GM18870 (cell line): ENCODE measurements at regions not wholly inside any gene's neighbourhood (a gene's known extent, or its start where the extent isn't known, plus 50 kb on each side); places are given as distances from the start of the nearest gene placed in this dataset.
"Not testable (repeated sequence)": the region's sequence is repeated elsewhere in the genome, so short reads cannot be mapped to it uniquely, and the experiment has no call there.

ENCODE experiments used
- ATAC-seq: cut with Tn5 transposase; IDR thresholded peaks from one replicate; pipeline ENCODE4 v1.9.1; 2021; ENCODE audit warnings: moderate library complexity; ENCODE audit not compliant: unreplicated experiment

DNA sequence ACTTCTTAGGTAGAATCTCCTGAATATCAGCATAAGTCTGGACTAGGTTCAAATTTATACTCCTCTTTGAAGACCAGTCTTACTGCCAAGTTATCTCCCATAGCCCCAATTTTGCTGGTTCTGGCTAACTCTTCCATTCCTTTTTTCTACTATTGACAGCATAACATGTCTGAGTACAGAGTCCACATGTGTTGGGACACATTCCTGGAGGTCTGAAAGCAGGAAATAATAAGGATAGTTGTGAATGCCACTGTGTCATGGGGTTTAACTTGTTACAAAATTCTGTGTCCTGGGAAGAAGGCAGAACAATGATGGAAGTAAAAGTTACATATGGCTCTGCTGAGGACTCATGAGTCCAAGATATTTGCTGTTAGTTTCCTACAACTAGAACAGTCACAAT, 57.4 kb upstream of the ZBTB20 start:
- no peak for ATAC-seq

DNA sequence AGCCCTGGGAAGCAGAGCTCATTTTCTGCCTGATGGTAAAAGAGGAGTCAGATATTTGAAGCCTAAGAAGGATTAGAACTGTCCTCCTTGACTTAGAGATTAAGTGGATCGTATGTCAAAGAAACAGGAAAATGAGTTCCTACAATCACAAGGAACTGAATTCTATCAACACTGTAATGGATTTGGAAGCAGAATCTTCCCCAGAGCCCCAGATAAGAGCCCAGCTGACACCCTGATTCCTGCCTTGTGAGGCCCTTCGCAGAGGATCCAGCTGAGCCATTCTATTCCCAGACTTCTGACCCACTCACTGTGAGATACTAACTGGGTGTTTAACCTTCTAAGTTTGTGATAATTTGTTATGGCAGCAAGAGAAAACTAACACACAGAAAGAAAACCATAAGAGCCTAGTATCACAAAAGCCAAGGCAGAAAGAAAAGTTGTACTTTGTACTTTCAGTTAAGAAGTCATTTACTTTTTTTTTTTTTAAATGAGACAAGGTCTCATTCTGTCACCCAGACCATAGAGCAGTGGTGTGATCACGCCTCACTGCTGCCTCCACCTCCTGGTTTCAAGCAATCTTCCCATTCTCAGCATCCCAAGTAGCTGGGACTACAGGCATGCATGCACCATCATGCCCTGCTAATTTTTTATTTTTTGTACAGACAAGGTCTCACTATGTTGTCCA, 61.1 kb upstream of the ZBTB20 start:
- peak; percentile 64 for ATAC-seq

DNA sequence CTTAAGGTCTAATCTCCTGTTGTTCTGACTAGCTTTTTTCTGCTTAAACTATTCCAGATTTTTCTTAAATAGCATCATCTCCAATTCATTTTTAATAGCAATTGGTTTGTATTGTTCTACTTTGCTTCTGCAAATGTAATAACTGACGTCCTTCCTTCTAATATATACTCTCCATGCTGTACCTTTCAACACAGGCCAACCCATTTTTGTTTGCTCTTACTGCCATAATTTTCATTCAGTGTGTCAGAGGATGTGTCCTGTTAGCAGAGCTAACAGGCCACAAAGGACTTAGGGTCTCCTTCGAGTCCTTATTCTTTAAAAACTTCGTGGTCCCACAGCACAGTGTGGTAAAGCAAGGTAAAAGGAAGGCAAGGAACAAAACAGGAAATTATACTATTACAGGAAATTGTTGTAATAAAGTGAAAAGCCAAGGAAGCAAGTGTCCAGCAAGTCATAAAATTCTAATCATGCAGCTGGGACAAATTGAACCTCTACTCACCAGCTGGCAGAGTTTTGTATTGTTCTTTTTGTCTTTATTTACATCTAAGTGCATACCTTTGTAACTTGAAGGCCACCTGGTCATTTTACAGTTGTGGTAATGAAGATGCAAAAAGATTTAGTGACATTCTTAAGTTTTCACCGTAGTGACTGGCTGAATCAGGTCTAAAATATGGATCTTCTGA, 64.9 kb upstream of the ZBTB20 start:
- ATAC-seq = no peak

DNA sequence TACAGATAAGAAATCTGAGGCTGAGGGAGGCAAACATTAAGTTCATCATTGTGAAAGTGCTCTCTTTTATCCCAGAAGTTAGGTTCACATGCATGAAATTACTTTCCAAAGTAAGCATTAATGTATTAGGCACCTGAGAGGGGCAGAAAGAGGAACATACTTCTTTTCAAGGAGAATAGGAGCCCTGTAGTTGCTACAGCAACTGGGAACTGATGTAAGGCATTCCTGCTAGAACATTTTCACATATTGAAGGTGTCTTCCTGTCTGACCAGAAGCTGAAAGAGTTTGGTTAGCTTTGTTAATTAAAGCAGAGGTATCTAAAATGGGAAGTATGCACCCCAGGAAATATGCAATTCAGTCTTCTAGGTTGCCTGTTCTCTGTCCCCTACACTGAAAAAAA, 65.5 kb upstream of the ZBTB20 start:
- ATAC-seq = no peak

DNA sequence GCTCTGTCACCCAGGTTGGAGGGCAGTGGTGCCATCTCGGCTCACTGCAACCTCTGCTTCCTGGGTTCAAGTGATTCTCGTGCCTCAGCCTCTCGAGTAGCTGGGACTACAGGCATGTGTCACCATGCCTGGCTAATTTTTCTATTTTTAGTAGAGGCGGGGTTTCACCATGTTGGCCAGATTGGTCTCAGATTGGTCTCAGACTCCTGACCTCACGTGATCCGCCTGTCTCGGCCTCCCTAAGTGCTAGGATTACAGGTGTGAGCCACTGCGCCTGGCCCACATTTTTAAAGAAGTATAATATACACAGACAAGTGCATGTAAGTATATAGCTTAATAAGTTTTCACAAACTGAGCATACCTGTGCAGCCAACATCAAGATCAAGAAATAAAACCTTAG, 66.0 kb upstream of the ZBTB20 start:
- ATAC-seq = not testable (repeated sequence)

GRCh38 chr3:115217292-115217677, 70.2 kb upstream of the ZBTB20 start:
- no peak for ATAC-seq

GRCh38 chr3:115217678-115218451, 70.8 kb upstream of the ZBTB20 start:
- ATAC-seq = peak; percentile 41

GRCh38 chr3:115218859-115219258, 71.8 kb upstream of the ZBTB20 start:
- no peak for ATAC-seq

DNA sequence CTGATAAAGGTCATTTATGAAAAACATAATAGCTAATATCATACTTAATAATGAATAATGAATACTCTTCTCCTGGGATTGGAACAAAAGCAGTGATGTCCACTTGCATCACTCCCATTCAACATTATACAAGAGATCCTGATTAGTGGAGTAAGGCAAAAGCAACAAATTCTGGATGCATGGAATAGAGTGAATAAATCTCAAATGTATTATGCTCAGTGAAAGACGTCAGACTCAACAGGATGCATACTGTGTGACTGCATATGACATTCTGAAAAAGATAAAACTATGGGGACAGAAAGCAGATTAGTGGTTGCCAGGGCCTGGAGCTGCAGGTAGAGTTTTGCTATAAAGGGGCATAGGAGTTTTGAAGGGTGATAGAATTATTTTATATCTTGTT, 77.6 kb upstream of the ZBTB20 start:
- no peak for ATAC-seq

- no peak for ATAC-seq
Measured at GRCh38 chr3:115226844-115227445, 79.9 kb upstream of the ZBTB20 start.

GRCh38 chr3:115227461-115227860, 80.4 kb upstream of the ZBTB20 start:
- ATAC-seq = no peak

GRCh38 chr3:115228266-115228665, 81.2 kb upstream of the ZBTB20 start:
- ATAC-seq = no peak

- ATAC-seq = no peak
Measured at GRCh38 chr3:115232167-115232566, 85.1 kb upstream of the ZBTB20 start.

- no peak for ATAC-seq
Measured at GRCh38 chr3:115233021-115233420, 85.9 kb upstream of the ZBTB20 start.

- no peak for ATAC-seq
Measured at GRCh38 chr3:115236496-115236895, 89.4 kb upstream of the ZBTB20 start.

GRCh38 chr3:115239717-115240116, 92.6 kb upstream of the ZBTB20 start:
- no peak for ATAC-seq

GRCh38 chr3:115244350-115244749, 97.3 kb upstream of the ZBTB20 start:
- no peak for ATAC-seq

DNA sequence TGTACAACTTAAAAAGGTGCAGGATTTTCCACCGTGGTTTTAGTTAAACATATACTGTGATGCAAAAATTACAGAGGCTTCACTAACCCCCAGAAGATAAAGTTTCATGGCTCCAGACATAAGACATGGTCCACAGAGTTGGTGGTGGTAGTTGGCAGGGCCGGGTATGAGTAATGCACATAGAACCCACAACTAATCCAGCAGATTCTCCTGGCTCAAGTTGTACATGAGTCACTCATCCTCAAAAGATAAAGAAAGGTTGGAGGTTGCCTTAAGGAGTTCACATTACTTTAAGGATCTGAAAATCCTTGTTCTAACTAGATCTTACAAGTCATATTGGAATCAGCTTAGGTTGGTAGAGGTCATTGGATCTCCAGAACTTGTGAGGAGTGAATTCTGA, 98.3 kb upstream of the ZBTB20 start:
- ATAC-seq = no peak

GRCh38 chr3:115245899-115246298, 98.8 kb upstream of the ZBTB20 start:
- no peak for ATAC-seq

DNA sequence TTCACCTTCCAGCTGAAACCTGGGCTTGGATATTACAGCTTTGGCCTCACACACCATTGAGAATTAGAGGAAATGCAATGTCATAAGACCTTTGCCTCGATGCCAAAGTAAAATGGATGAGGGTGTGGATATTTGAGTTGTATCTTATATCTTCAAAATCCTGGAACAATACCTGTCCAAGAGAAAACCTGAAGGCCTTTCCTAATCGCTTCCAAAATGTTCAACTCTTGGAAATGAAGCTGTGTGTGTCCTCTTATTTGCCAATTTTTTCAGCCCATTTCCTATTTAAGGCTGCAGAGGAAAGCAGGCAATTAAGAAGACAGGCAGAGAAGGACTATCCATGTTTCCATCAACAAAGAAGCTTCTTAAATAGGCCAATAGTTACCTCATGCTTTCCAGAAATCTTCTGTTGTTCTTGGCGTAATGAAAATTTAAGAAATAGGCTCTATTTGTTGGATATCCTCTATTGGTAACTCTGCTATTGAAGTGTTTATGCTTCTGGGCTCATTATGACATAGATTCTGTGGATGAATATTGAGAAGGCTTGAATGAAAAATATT, 99.5 kb upstream of the ZBTB20 start:
- no peak for ATAC-seq

- no peak for ATAC-seq
Measured at GRCh38 chr3:115248274-115248673, 101.2 kb upstream of the ZBTB20 start.
